ENCODE measurements at regions not wholly inside any gene's neighbourhood (a gene's known extent, or its start where the extent isn't known, plus 50 kb on each side); places are given as distances from the start of the nearest gene placed in this dataset.

GRCh38 chr4:43264730-43265129 lies 372.2 kb downstream of the GRXCR1 start:
- TF ChIP-seq CTCF (IDR thresholded peaks at IDR 0.05): no peak
- no peak overlapping the region for H3K27ac ChIP-seq
- intact Hi-C loops (cut with DNase I): no loop called here
- H3K4me1 ChIP-seq: no peaks in the 10 kb centered on the region
- H3K27me3 ChIP-seq: no peaks in the 10 kb centered on the region
- H3K36me3 ChIP-seq: no peaks in the 10 kb centered on the region
- H3K9me3 ChIP-seq: peaks cover 0 to 45% (median 12%) of the 10 kb centered on the region in 11 donors
- ATAC-seq (no peak), DNase-seq (no peak)
- no peak overlapping the region for H3K4me3 ChIP-seq

- H3K4me3 ChIP-seq: no peak overlapping the region
- intact Hi-C loops (cut with DNase I): no loop called here
- H3K27me3 ChIP-seq: no peaks in the 10 kb centered on the region
- H3K36me3 ChIP-seq: no peaks in the 10 kb centered on the region
- H3K9me3 ChIP-seq: no peaks in the 10 kb centered on the region
- ATAC-seq (no peak), DNase-seq (no peak)
- 0% methylated on average over 1 of the region's 1 CpG for WGBS, 2 donors
- no peaks in the 10 kb centered on the region for H3K4me1 ChIP-seq
- TF ChIP-seq CTCF (IDR thresholded peaks at IDR 0.05): no peak
- no peak overlapping the region for H3K27ac ChIP-seq
Measured at GRCh38 chr4:43271946-43272345, 379.4 kb downstream of the GRXCR1 start.

- Histone ChIP-seq H3K36me3 (no peaks in the 10 kb centered on the region), H3K27ac (no peak overlapping the region), H3K27me3 (no peaks in the 10 kb centered on the region), H3K4me1 (no peaks in the 10 kb centered on the region), H3K9me3 (no peaks in the 10 kb centered on the region), H3K4me3 (no peak overlapping the region)
- ATAC-seq: no peak
- no peak for DNase-seq
- TF ChIP-seq CTCF (IDR thresholded peaks at IDR 0.05): no peak
- intact Hi-C loops (cut with DNase I): no loop called here
- WGBS, 2 donors: 65 to 71% methylated on average over 2 of the region's 2 CpGs
Measured at GRCh38 chr4:43274376-43274775, 381.9 kb downstream of the GRXCR1 start.

- DNase-seq: no peak
- Histone ChIP-seq H3K27ac (no peak overlapping the region), H3K4me3 (no peak overlapping the region), H3K27me3 (no peaks in the 10 kb centered on the region), H3K4me1 (no peaks in the 10 kb centered on the region), H3K36me3 (no peaks in the 10 kb centered on the region), H3K9me3 (no peaks in the 10 kb centered on the region)
- ATAC-seq: no peak
- intact Hi-C loops (cut with DNase I): no loop called here
- 80 to 86% methylated on average over 1 of the region's 1 CpG for WGBS, 2 donors
- no peak for TF ChIP-seq CTCF (IDR thresholded peaks at IDR 0.05)
Measured at GRCh38 chr4:43275779-43276178, 383.3 kb downstream of the GRXCR1 start.

GRCh38 chr4:43276321-43276720 lies 383.8 kb downstream of the GRXCR1 start:
- 8 to 9% methylated on average over 1 of the region's 1 CpG for WGBS, 2 donors
- ATAC-seq: no peak
- Histone ChIP-seq H3K27me3 (no peaks in the 10 kb centered on the region), H3K4me3 (no peak overlapping the region), H3K9me3 (no peaks in the 10 kb centered on the region), H3K27ac (no peak overlapping the region), H3K4me1 (no peaks in the 10 kb centered on the region), H3K36me3 (no peaks in the 10 kb centered on the region)
- intact Hi-C loops (cut with DNase I): no loop called here
- TF ChIP-seq CTCF (IDR thresholded peaks at IDR 0.05): no peak
- no peak for DNase-seq
